ENCODE measurements at regions not wholly inside any gene's neighbourhood (a gene's known extent, or its start where the extent isn't known, plus 50 kb on each side); places are given as distances from the start of the nearest gene placed in this dataset.

DNA sequence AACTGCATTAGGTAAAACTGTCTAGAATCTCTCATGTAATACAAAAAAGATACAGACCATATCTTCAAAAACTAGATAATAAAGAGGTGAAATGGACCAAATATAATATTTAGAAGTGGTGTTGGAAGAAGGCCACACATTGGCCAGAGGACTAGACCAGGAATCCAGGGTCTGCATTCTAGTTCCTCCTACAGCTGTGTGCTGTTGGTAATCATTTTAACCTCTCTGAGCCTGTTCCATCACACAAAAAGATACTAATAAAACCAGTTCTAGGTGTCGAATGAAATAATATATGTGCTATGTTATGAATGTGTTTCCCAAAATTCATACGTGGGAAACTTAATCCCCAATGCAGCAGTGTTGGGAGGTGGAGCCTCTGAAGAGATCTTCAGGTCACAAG lies 111.6 kb upstream of the RREB1 start:
- TF ChIP-seq, protein P1, sequence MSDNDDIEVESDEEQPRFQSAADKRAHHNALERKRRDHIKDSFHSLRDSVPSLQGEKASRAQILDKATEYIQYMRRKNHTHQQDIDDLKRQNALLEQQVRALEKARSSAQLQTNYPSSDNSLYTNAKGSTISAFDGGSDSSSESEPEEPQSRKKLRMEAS (IDR thresholded peaks at IDR 0.05; ENCODE audit: insufficient read depth, insufficient read length) = no peak
- TF ChIP-seq EZH2 (IDR thresholded peaks at IDR 0.05; ENCODE audit: borderline replicate concordance, low read depth, low read length, severe bottlenecking) (no peak), POLR2A (IDR thresholded peaks at IDR 0.05; ENCODE audit: low read depth, low read length) (no peak), GATA2 (IDR thresholded peaks at IDR 0.05; ENCODE audit: insufficient read depth, insufficient read length, low read depth, low read length) (no peak)
- TF ChIP-seq, protein P2, sequence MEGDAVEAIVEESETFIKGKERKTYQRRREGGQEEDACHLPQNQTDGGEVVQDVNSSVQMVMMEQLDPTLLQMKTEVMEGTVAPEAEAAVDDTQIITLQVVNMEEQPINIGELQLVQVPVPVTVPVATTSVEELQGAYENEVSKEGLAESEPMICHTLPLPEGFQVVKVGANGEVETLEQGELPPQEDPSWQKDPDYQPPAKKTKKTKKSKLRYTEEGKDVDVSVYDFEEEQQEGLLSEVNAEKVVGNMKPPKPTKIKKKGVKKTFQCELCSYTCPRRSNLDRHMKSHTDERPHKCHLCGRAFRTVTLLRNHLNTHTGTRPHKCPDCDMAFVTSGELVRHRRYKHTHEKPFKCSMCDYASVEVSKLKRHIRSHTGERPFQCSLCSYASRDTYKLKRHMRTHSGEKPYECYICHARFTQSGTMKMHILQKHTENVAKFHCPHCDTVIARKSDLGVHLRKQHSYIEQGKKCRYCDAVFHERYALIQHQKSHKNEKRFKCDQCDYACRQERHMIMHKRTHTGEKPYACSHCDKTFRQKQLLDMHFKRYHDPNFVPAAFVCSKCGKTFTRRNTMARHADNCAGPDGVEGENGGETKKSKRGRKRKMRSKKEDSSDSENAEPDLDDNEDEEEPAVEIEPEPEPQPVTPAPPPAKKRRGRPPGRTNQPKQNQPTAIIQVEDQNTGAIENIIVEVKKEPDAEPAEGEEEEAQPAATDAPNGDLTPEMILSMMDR (IDR thresholded peaks at IDR 0.05; ENCODE audit: extremely low read depth in 1 of 2, insufficient read depth in 1 of 2, low read depth in 1 of 2, low read length in 2 of 2) = no peak
